GM23338 (cell line): ENCODE measurements at regions not wholly inside any gene's neighbourhood (a gene's known extent, or its start where the extent isn't known, plus 50 kb on each side); places are given as distances from the start of the nearest gene placed in this dataset.

Experiments
- ATAC-seq: fragments of 200-7000 bp; cut with Tn5 transposase; 3 replicates; pipeline ENCODE4 v1.9.1; 2020
- DNase-seq: peaks from one replicate; pipeline ENCODE4 v3.0.0-alpha.2; 2015; ENCODE audit warnings: low spot score
- H2AFZ ChIP-seq: fragments of 200-600 bp; sonication (generic); 2 replicates; pipeline ENCODE4 v1.8.0; 2016; ENCODE audit warnings: antibody characterized with exemption, mild to moderate bottlenecking, moderate library complexity
- H3F3A ChIP-seq: fragments of 200-600 bp; sonication (generic); replicated peaks from 2 replicates; pipeline ENCODE4 v1.8.0; 2017; ENCODE audit warnings: antibody characterized with exemption, mixed run types, low read depth
- H3K27ac ChIP-seq: fragments of 200-600 bp; sonication (generic); 2 replicates; pipeline ENCODE4 v1.6.1; 2016; ENCODE audit warnings: low read depth
- H3K27me3 ChIP-seq: fragments of 200-600 bp; sonication (generic); 2 replicates; pipeline ENCODE4 v1.8.0; 2016; ENCODE audit warnings: mild to moderate bottlenecking, mixed run types, moderate library complexity; ENCODE audit not compliant: insufficient read depth
- H3K36me3 ChIP-seq: fragments of 200-600 bp; sonication (generic); 2 replicates; pipeline ENCODE4 v1.8.0; 2016; ENCODE audit warnings: mild to moderate bottlenecking; ENCODE audit not compliant: insufficient read depth
- H3K4me1 ChIP-seq: fragments of 200-600 bp; sonication (generic); 2 replicates; pipeline ENCODE4 v1.8.0; 2016; ENCODE audit warnings: mild to moderate bottlenecking, moderate library complexity; ENCODE audit not compliant: insufficient read depth
- H3K4me2 ChIP-seq: fragments of 200-600 bp; sonication (generic); 2 replicates; pipeline ENCODE4 v1.7.1; 2017; ENCODE audit warnings: mixed run types
- H3K4me3 ChIP-seq: fragments of 200-600 bp; sonication (generic); 2 replicates; pipeline ENCODE4 v1.6.1; 2016; ENCODE audit warnings: mixed run types
- H3K79me2 ChIP-seq: fragments of 200-600 bp; sonication (generic); replicated peaks from 2 replicates; pipeline ENCODE4 v1.8.0; 2017; ENCODE audit warnings: mild to moderate bottlenecking; ENCODE audit not compliant: insufficient read depth
- H3K9me2 ChIP-seq: fragments of 200-600 bp; sonication (generic); 2 replicates; pipeline ENCODE4 v1.8.0; 2017; ENCODE audit not compliant: insufficient read depth
- H4K20me1 ChIP-seq: fragments of 200-600 bp; sonication (generic); replicated peaks from 2 replicates; pipeline ENCODE4 v1.8.0; 2017; ENCODE audit warnings: mild to moderate bottlenecking; ENCODE audit not compliant: insufficient read depth
- H3K27ac Mint-ChIP-seq: 2 replicates; pipeline ENCODE4 v1.8.0; 2020; ENCODE audit warnings: inconsistent platforms, mild to moderate bottlenecking, moderate library complexity, mixed read lengths
- H3K27me3 Mint-ChIP-seq: 3 replicates; pipeline ENCODE4 v1.8.0; 2022; ENCODE audit warnings: low read depth, mild to moderate bottlenecking, moderate library complexity, mixed read lengths, inconsistent platforms; ENCODE audit not compliant: insufficient read depth, poor library complexity
- H3K36me3 Mint-ChIP-seq: 3 replicates; pipeline ENCODE4 v1.8.0; 2021; ENCODE audit warnings: low read depth, mild to moderate bottlenecking, inconsistent platforms, moderate library complexity, mixed read lengths
- H3K4me1 Mint-ChIP-seq: 3 replicates; pipeline ENCODE4 v1.8.0; 2020; ENCODE audit warnings: mild to moderate bottlenecking, inconsistent platforms, mixed read lengths
- H3K4me3 Mint-ChIP-seq: 3 replicates; pipeline ENCODE4 v1.8.0; 2021; ENCODE audit warnings: moderate library complexity, mild to moderate bottlenecking, inconsistent platforms, mixed read lengths
- H3K9me3 Mint-ChIP-seq: 3 replicates; pipeline ENCODE4 v1.8.0; 2020; ENCODE audit warnings: moderate library complexity, mild to moderate bottlenecking, inconsistent platforms, mixed read lengths
- CREB1 ChIP-seq: fragments of 250-450 bp; sonication (Bioruptor Pico); IDR thresholded peaks from 2 replicates; pipeline ENCODE4 v1.5.0; 2020; ENCODE audit warnings: low read depth, mild to moderate bottlenecking, moderate library complexity
- EZH2 ChIP-seq: fragments of 200-600 bp; sonication (generic); IDR thresholded peaks from one replicate; pipeline ENCODE4 v1.8.0; 2017; ENCODE audit warnings: antibody characterized with exemption, mild to moderate bottlenecking, low read depth; ENCODE audit not compliant: unreplicated experiment
- JUNB ChIP-seq: IDR thresholded peaks from one replicate; pipeline ENCODE4 v1.6.1; 2016; ENCODE audit warnings: antibody characterized with exemption; ENCODE audit not compliant: unreplicated experiment
- NANOG ChIP-seq: IDR thresholded peaks from 2 replicates; pipeline ENCODE4 v1.6.1; 2016; ENCODE audit warnings: antibody characterized with exemption, borderline replicate concordance
- POLR2AphosphoS5 ChIP-seq: IDR thresholded peaks from 2 replicates; pipeline ENCODE4 v1.6.1; 2016; ENCODE audit warnings: antibody characterized with exemption, low read depth
- STAT1 ChIP-seq: IDR thresholded peaks from one replicate; pipeline ENCODE4 v1.6.1; 2016; ENCODE audit warnings: antibody characterized with exemption; ENCODE audit not compliant: unreplicated experiment
- ZNF114 ChIP-seq: fragments of 250-450 bp; sonication (Bioruptor Pico); IDR thresholded peaks from 2 replicates; pipeline ENCODE4 v1.5.0; 2020; ENCODE audit warnings: mild to moderate bottlenecking, moderate library complexity
- ZNF331 ChIP-seq: fragments of 250-450 bp; sonication (Bioruptor Pico); IDR thresholded peaks from 2 replicates; pipeline ENCODE4 v1.5.0; 2020; ENCODE audit warnings: low read depth, mild to moderate bottlenecking, moderate library complexity
- TF ChIP-seq, protein P1 (sequence below), 2 experiments: fragments of 200-600 bp in 1 of 2; sonication (generic) in 1 of 2; conservative IDR thresholded peaks; 2 replicates each; pipeline versions ENCODE4 v1.5.1 to v1.6.1; 2016 to 2017; ENCODE audit warnings: antibody characterized with exemption in 2 of 2, low read depth in 2 of 2, mild to moderate bottlenecking in 2 of 2, moderate library complexity in 1 of 2
- TF ChIP-seq, protein P2 (sequence below): fragments of 250-450 bp; sonication (Bioruptor Pico); IDR thresholded peaks from 2 replicates; pipeline ENCODE4 v1.5.0; 2020; ENCODE audit warnings: mild to moderate bottlenecking, moderate library complexity

DNA sequence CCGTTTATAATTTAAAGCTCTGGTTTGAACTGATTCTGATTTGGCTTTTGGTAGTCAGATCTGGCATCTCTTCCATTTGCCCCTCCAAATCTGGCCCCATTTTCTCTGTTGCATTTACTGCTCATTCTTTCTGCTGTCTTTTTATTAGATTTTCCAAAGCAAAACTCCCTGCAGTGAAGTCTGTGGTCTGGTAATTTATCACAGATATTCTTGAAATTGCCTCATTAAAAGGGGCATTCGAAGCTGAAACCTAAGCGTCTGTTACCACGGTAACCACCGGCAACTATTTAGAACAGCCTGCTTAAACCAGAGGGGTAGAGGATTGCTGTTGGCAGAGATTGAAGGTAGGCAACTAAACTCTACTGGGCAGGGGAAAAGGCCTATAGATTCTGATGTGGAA lies 111.5 kb upstream of the UPP2 start (continued):
- no peak for TF ChIP-seq JUNB
- TF ChIP-seq POLR2AphosphoS5 = no peak
- TF ChIP-seq ZNF114 (CRISPR knock-in tag) = no peak
- no peak for TF ChIP-seq CREB1
- TF ChIP-seq, protein P1, sequence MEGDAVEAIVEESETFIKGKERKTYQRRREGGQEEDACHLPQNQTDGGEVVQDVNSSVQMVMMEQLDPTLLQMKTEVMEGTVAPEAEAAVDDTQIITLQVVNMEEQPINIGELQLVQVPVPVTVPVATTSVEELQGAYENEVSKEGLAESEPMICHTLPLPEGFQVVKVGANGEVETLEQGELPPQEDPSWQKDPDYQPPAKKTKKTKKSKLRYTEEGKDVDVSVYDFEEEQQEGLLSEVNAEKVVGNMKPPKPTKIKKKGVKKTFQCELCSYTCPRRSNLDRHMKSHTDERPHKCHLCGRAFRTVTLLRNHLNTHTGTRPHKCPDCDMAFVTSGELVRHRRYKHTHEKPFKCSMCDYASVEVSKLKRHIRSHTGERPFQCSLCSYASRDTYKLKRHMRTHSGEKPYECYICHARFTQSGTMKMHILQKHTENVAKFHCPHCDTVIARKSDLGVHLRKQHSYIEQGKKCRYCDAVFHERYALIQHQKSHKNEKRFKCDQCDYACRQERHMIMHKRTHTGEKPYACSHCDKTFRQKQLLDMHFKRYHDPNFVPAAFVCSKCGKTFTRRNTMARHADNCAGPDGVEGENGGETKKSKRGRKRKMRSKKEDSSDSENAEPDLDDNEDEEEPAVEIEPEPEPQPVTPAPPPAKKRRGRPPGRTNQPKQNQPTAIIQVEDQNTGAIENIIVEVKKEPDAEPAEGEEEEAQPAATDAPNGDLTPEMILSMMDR (conservative IDR thresholded peaks at IDR 0.05; ENCODE audit: low read depth in 2 of 2) = no peak
- no peak for TF ChIP-seq ZNF331 (CRISPR knock-in tag)

DNA sequence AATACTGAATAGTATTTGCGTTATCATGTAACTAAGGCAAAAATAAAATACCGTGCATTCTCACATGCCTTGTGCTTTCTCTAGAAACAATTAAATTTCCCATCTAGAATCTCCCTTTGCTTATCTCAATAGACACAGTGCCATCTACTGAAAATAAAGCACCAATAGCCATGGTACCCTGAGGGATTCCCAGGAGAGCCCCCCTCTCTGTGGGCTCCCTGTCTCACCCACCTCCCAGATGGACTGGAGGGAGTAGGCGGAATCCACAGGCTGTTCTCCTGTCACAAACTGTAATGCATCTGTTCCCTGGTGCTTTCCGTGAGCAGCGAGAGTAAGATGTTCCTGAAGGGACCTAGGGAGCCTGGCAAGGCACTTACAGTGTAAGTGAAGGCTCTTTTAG lies 112.4 kb upstream of the UPP2 start:
- no peaks in the 10 kb centered on the region for H3K9me3 Mint-ChIP-seq
- H3K27ac Mint-ChIP-seq = no peak overlapping the region

More for the DNA sequence above, 112.4 kb upstream of the UPP2 start:
- Mint-ChIP-seq H3K4me1 (peaks cover 6% of the 10 kb centered on the region; the same call in 2 of the 3 replicates), H3K27me3 (no peaks in the 10 kb centered on the region), H3K4me3 (no peak overlapping the region), H3K36me3 (no peaks in the 10 kb centered on the region)
- Histone ChIP-seq H3K4me1 (no peaks in the 10 kb centered on the region), H3K79me2 (no peaks in the 10 kb centered on the region), H3K4me3 (no peak overlapping the region), H3K27ac (no peak overlapping the region), H3K9me2 (peaks cover 9% of the 10 kb centered on the region), H3F3A (no peaks in the 10 kb centered on the region), H2AFZ (no peak overlapping the region), H3K4me2 (no peak overlapping the region), H4K20me1 (no peaks in the 10 kb centered on the region), H3K27me3 (no peaks in the 10 kb centered on the region), H3K36me3 (no peaks in the 10 kb centered on the region)
- ATAC-seq (peak; percentile 38; the same call in 2 of the 3 replicates), DNase-seq (no peak)
- TF ChIP-seq NANOG (no peak), STAT1 (no peak), ZNF114 (CRISPR knock-in tag) (no peak), EZH2 (no peak)
- TF ChIP-seq, protein P1 (conservative IDR thresholded peaks at IDR 0.05; ENCODE audit: low read depth in 2 of 2) = peak in 1 of 2 experiments; percentile 10; a peak in 1 of 4 replicates
- TF ChIP-seq, protein P2, sequence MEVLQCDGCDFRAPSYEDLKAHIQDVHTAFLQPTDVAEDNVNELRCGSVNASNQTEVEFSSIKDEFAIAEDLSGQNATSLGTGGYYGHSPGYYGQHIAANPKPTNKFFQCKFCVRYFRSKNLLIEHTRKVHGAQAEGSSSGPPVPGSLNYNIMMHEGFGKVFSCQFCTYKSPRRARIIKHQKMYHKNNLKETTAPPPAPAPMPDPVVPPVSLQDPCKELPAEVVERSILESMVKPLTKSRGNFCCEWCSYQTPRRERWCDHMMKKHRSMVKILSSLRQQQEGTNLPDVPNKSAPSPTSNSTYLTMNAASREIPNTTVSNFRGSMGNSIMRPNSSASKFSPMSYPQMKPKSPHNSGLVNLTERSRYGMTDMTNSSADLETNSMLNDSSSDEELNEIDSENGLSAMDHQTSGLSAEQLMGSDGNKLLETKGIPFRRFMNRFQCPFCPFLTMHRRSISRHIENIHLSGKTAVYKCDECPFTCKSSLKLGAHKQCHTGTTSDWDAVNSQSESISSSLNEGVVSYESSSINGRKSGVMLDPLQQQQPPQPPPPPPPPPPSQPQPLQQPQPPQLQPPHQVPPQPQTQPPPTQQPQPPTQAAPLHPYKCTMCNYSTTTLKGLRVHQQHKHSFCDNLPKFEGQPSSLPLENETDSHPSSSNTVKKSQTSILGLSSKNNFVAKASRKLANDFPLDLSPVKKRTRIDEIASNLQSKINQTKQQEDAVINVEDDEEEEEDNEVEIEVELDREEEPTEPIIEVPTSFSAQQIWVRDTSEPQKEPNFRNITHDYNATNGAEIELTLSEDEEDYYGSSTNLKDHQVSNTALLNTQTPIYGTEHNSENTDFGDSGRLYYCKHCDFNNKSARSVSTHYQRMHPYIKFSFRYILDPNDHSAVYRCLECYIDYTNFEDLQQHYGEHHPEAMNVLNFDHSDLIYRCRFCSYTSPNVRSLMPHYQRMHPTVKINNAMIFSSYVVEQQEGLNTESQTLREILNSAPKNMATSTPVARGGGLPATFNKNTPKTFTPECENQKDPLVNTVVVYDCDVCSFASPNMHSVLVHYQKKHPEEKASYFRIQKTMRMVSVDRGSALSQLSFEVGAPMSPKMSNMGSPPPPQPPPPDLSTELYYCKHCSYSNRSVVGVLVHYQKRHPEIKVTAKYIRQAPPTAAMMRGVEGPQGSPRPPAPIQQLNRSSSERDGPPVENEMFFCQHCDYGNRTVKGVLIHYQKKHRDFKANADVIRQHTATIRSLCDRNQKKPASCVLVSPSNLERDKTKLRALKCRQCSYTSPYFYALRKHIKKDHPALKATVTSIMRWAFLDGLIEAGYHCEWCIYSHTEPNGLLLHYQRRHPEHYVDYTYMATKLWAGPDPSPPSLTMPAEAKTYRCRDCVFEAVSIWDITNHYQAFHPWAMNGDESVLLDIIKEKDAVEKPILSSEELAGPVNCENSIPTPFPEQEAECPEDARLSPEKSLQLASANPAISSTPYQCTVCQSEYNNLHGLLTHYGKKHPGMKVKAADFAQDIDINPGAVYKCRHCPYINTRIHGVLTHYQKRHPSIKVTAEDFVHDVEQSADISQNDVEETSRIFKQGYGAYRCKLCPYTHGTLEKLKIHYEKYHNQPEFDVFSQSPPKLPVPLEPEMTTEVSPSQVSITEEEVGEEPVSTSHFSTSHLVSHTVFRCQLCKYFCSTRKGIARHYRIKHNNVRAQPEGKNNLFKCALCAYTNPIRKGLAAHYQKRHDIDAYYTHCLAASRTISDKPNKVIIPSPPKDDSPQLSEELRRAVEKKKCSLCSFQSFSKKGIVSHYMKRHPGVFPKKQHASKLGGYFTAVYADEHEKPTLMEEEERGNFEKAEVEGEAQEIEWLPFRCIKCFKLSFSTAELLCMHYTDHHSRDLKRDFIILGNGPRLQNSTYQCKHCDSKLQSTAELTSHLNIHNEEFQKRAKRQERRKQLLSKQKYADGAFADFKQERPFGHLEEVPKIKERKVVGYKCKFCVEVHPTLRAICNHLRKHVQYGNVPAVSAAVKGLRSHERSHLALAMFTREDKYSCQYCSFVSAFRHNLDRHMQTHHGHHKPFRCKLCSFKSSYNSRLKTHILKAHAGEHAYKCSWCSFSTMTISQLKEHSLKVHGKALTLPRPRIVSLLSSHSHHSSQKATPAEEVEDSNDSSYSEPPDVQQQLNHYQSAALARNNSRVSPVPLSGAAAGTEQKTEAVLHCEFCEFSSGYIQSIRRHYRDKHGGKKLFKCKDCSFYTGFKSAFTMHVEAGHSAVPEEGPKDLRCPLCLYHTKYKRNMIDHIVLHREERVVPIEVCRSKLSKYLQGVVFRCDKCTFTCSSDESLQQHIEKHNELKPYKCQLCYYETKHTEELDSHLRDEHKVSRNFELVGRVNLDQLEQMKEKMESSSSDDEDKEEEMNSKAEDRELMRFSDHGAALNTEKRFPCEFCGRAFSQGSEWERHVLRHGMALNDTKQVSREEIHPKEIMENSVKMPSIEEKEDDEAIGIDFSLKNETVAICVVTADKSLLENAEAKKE = no peak
